ENCODE measurements at regions not wholly inside any gene's neighbourhood (a gene's known extent, or its start where the extent isn't known, plus 50 kb on each side); places are given as distances from the start of the nearest gene placed in this dataset.

- Histone ChIP-seq H3K4me3 (ENCODE audit: low read length) (no peak overlapping the region), H3K4me1 (ENCODE audit: insufficient read depth, low read length) (no peaks in the 10 kb centered on the region), H3K9me3 (ENCODE audit: low read length) (no peaks in the 10 kb centered on the region), H3K36me3 (ENCODE audit: insufficient read depth, low read length) (no peaks in the 10 kb centered on the region), H3K27ac (ENCODE audit: low read depth, low read length) (no peak overlapping the region), H3K27me3 (ENCODE audit: insufficient read depth, low read length, poor library complexity, severe bottlenecking) (no peaks in the 10 kb centered on the region)
- no peak for DNase-seq
- Mint-ChIP-seq H3K27me3 (no peaks in the 10 kb centered on the region), H3K36me3 (peaks cover 0 to 12% (median 0%) of the 10 kb centered on the region in 3 donors), H3K27ac (no peak overlapping the region), H3K4me1 (no peaks in the 10 kb centered on the region), H3K4me3 (no peak overlapping the region), H3K9me3 (peaks cover 2 to 19% (median 6%) of the 10 kb centered on the region in 5 donors)
- ChIA-PET POLR2A (no interaction called here), CTCF (no interaction called here)
These were observed 51.8 kb upstream of the TLE1 start for GRCh38 chr9:81741103-81741502.

GRCh38 chr9:81748091-81748490 lies 58.7 kb upstream of the TLE1 start:
- H3K9me3 ChIP-seq (ENCODE audit: low read length) = no peaks in the 10 kb centered on the region
- H3K27me3 ChIP-seq (ENCODE audit: insufficient read depth, low read length, poor library complexity, severe bottlenecking) = no peaks in the 10 kb centered on the region
- H3K36me3 ChIP-seq (ENCODE audit: insufficient read depth, low read length) = no peaks in the 10 kb centered on the region
- no peaks in the 10 kb centered on the region for H3K4me1 Mint-ChIP-seq
- POLR2A ChIA-PET = no interaction called here
- peaks cover 0 to 7% (median 5%) of the 10 kb centered on the region in 5 donors for H3K9me3 Mint-ChIP-seq
- H3K4me3 ChIP-seq (ENCODE audit: low read length) = no peak overlapping the region
- no peak overlapping the region for H3K27ac ChIP-seq (ENCODE audit: low read depth, low read length)
- no peaks in the 10 kb centered on the region for H3K27me3 Mint-ChIP-seq
- H3K4me1 ChIP-seq (ENCODE audit: insufficient read depth, low read length) = no peaks in the 10 kb centered on the region
- H3K27ac Mint-ChIP-seq = no peak overlapping the region
- no peak for DNase-seq
- H3K4me3 Mint-ChIP-seq = no peak overlapping the region
- CTCF ChIA-PET = no interaction called here
- peaks cover 0 to 3% (median 0%) of the 10 kb centered on the region in 3 donors for H3K36me3 Mint-ChIP-seq

GRCh38 chr9:81753436-81753835 lies 64.1 kb upstream of the TLE1 start:
- H3K4me3 ChIP-seq (ENCODE audit: low read length) = no peak overlapping the region
- no peaks in the 10 kb centered on the region for H3K4me1 Mint-ChIP-seq
- no peaks in the 10 kb centered on the region for H3K27me3 ChIP-seq (ENCODE audit: insufficient read depth, low read length, poor library complexity, severe bottlenecking)
- H3K9me3 Mint-ChIP-seq = peaks cover 0 to 7% (median 3%) of the 10 kb centered on the region in 5 donors
- H3K4me3 Mint-ChIP-seq = no peak overlapping the region
- no peak for DNase-seq
- no peak overlapping the region for H3K27ac Mint-ChIP-seq
- no peaks in the 10 kb centered on the region for H3K9me3 ChIP-seq (ENCODE audit: low read length)
- POLR2A ChIA-PET = no interaction called here
- H3K27me3 Mint-ChIP-seq = peaks cover 0 to 4% of the 10 kb centered on the region in 2 donors
- H3K36me3 Mint-ChIP-seq = no peaks in the 10 kb centered on the region
- H3K36me3 ChIP-seq (ENCODE audit: insufficient read depth, low read length) = no peaks in the 10 kb centered on the region
- H3K4me1 ChIP-seq (ENCODE audit: insufficient read depth, low read length) = no peaks in the 10 kb centered on the region
- CTCF ChIA-PET = no interaction called here
- H3K27ac ChIP-seq (ENCODE audit: low read depth, low read length) = no peak overlapping the region

GRCh38 chr9:81754245-81754644 lies 64.9 kb upstream of the TLE1 start:
- Mint-ChIP-seq H3K9me3 (peaks cover 3 to 7% (median 3%) of the 10 kb centered on the region in 5 donors), H3K4me1 (no peaks in the 10 kb centered on the region), H3K27ac (no peak overlapping the region), H3K27me3 (peaks cover 0 to 4% of the 10 kb centered on the region in 2 donors), H3K4me3 (no peak overlapping the region), H3K36me3 (no peaks in the 10 kb centered on the region)
- no peaks in the 10 kb centered on the region for H3K4me1 ChIP-seq (ENCODE audit: insufficient read depth, low read length)
- H3K4me3 ChIP-seq (ENCODE audit: low read length) = no peak overlapping the region
- ChIA-PET POLR2A (no interaction called here), CTCF (no interaction called here)
- H3K9me3 ChIP-seq (ENCODE audit: low read length) = no peaks in the 10 kb centered on the region
- H3K27ac ChIP-seq (ENCODE audit: low read depth, low read length) = no peak overlapping the region
- H3K27me3 ChIP-seq (ENCODE audit: insufficient read depth, low read length, poor library complexity, severe bottlenecking) = no peaks in the 10 kb centered on the region
- H3K36me3 ChIP-seq (ENCODE audit: insufficient read depth, low read length) = no peaks in the 10 kb centered on the region
- DNase-seq = no peak

- Histone ChIP-seq H3K27me3 (ENCODE audit: insufficient read depth, low read length, poor library complexity, severe bottlenecking) (no peaks in the 10 kb centered on the region), H3K27ac (ENCODE audit: low read depth, low read length) (no peak overlapping the region), H3K4me1 (ENCODE audit: insufficient read depth, low read length) (no peaks in the 10 kb centered on the region), H3K36me3 (ENCODE audit: insufficient read depth, low read length) (no peaks in the 10 kb centered on the region), H3K9me3 (ENCODE audit: low read length) (no peaks in the 10 kb centered on the region), H3K4me3 (ENCODE audit: low read length) (no peak overlapping the region)
- ChIA-PET CTCF (no interaction called here), POLR2A (no interaction called here)
- H3K27ac Mint-ChIP-seq = no peak overlapping the region
- no peaks in the 10 kb centered on the region for H3K36me3 Mint-ChIP-seq
- H3K4me1 Mint-ChIP-seq = no peaks in the 10 kb centered on the region
- DNase-seq = no peak
- peaks cover 0 to 7% (median 2%) of the 10 kb centered on the region in 5 donors for H3K9me3 Mint-ChIP-seq
- H3K4me3 Mint-ChIP-seq = no peak overlapping the region
- peaks cover 0 to 4% of the 10 kb centered on the region in 2 donors for H3K27me3 Mint-ChIP-seq
These were observed 66.4 kb upstream of the TLE1 start for GRCh38 chr9:81755721-81756120.

GRCh38 chr9:81756561-81756960 lies 67.2 kb upstream of the TLE1 start:
- H3K27me3 ChIP-seq (ENCODE audit: insufficient read depth, low read length, poor library complexity, severe bottlenecking) = no peaks in the 10 kb centered on the region
- no peaks in the 10 kb centered on the region for H3K36me3 Mint-ChIP-seq
- ChIA-PET POLR2A (no interaction called here), CTCF (no interaction called here)
- no peak overlapping the region for H3K4me3 ChIP-seq (ENCODE audit: low read length)
- H3K36me3 ChIP-seq (ENCODE audit: insufficient read depth, low read length) = no peaks in the 10 kb centered on the region
- no peak overlapping the region for H3K27ac ChIP-seq (ENCODE audit: low read depth, low read length)
- H3K9me3 Mint-ChIP-seq = peaks cover 0 to 7% (median 3%) of the 10 kb centered on the region in 5 donors
- H3K27ac Mint-ChIP-seq = no peak overlapping the region
- H3K4me3 Mint-ChIP-seq = no peak overlapping the region
- H3K9me3 ChIP-seq (ENCODE audit: low read length) = no peaks in the 10 kb centered on the region
- no peak for DNase-seq
- no peaks in the 10 kb centered on the region for H3K4me1 Mint-ChIP-seq
- no peaks in the 10 kb centered on the region for H3K4me1 ChIP-seq (ENCODE audit: insufficient read depth, low read length)
- peaks cover 0 to 4% of the 10 kb centered on the region in 2 donors for H3K27me3 Mint-ChIP-seq

GRCh38 chr9:81758123-81758797 lies 68.9 kb upstream of the TLE1 start:
- H3K27ac ChIP-seq (ENCODE audit: low read depth, low read length) = no peak overlapping the region
- no peaks in the 10 kb centered on the region for H3K4me1 Mint-ChIP-seq
- H3K36me3 ChIP-seq (ENCODE audit: insufficient read depth, low read length) = no peaks in the 10 kb centered on the region
- no peaks in the 10 kb centered on the region for H3K4me1 ChIP-seq (ENCODE audit: insufficient read depth, low read length)
- ChIA-PET POLR2A (no interaction called here), CTCF (no interaction called here)
- peaks cover 0 to 4% of the 10 kb centered on the region in 2 donors for H3K27me3 Mint-ChIP-seq
- no peak overlapping the region for H3K4me3 Mint-ChIP-seq
- H3K9me3 ChIP-seq (ENCODE audit: low read length) = no peaks in the 10 kb centered on the region
- H3K4me3 ChIP-seq (ENCODE audit: low read length) = no peak overlapping the region
- H3K27me3 ChIP-seq (ENCODE audit: insufficient read depth, low read length, poor library complexity, severe bottlenecking) = no peaks in the 10 kb centered on the region
- H3K27ac Mint-ChIP-seq = no peak overlapping the region
- DNase-seq = no peak
- no peaks in the 10 kb centered on the region for H3K36me3 Mint-ChIP-seq
- H3K9me3 Mint-ChIP-seq = peaks cover 0 to 7% (median 2%) of the 10 kb centered on the region in 5 donors

- Mint-ChIP-seq H3K27ac (no peak overlapping the region), H3K4me1 (no peaks in the 10 kb centered on the region), H3K9me3 (peaks cover 0 to 7% (median 2%) of the 10 kb centered on the region in 5 donors), H3K27me3 (no peaks in the 10 kb centered on the region), H3K4me3 (no peak overlapping the region), H3K36me3 (no peaks in the 10 kb centered on the region)
- ChIA-PET POLR2A (no interaction called here), CTCF (no interaction called here)
- H3K27ac ChIP-seq (ENCODE audit: low read depth, low read length) = no peak overlapping the region
- H3K9me3 ChIP-seq (ENCODE audit: low read length) = no peaks in the 10 kb centered on the region
- H3K27me3 ChIP-seq (ENCODE audit: insufficient read depth, low read length, poor library complexity, severe bottlenecking) = no peaks in the 10 kb centered on the region
- no peaks in the 10 kb centered on the region for H3K4me1 ChIP-seq (ENCODE audit: insufficient read depth, low read length)
- no peak for DNase-seq
- no peaks in the 10 kb centered on the region for H3K36me3 ChIP-seq (ENCODE audit: insufficient read depth, low read length)
- no peak overlapping the region for H3K4me3 ChIP-seq (ENCODE audit: low read length)
These were observed 70.4 kb upstream of the TLE1 start for GRCh38 chr9:81759680-81760215.

All from CD8-positive, alpha-beta memory T cell (primary cell).